ENCODE measurements at regions not wholly inside any gene's neighbourhood (a gene's known extent, or its start where the extent isn't known, plus 50 kb on each side); places are given as distances from the start of the nearest gene placed in this dataset.
A peak's percentile ranks its signal among the peaks of the same experiment; 100 is the strongest.

- Histone ChIP-seq H4K20me1 (ENCODE audit: insufficient read depth, low read length) (no peaks in the 10 kb centered on the region), H3K9ac (ENCODE audit: low read depth, low read length) (no peak overlapping the region), H3K36me3 (ENCODE audit: insufficient read depth, low read length) (no peaks in the 10 kb centered on the region), H3K4me1 (ENCODE audit: insufficient read depth, low read length) (no peaks in the 10 kb centered on the region), H3K27me3 (ENCODE audit: insufficient read depth, low read length, poor library complexity) (no peaks in the 10 kb centered on the region), H3K4me3 (ENCODE audit: low read depth in 1 of 2, low read length in 2 of 2) (no peak overlapping the region), H2AFZ (ENCODE audit: low read depth, low read length) (no peak overlapping the region), H3K4me2 (ENCODE audit: insufficient read depth, low read length) (no peak overlapping the region), H3K79me2 (ENCODE audit: insufficient read depth, low read length) (no peaks in the 10 kb centered on the region), H3K9me3 (ENCODE audit: insufficient read depth, low read length, severe bottlenecking) (no peaks in the 10 kb centered on the region), H3K27ac (ENCODE audit: low read length) (no peak overlapping the region)
- no peak for DNase-seq
- TF ChIP-seq EZH2 (IDR thresholded peaks at IDR 0.05; ENCODE audit: borderline replicate concordance, low read depth, low read length, severe bottlenecking) (no peak), CTCF (IDR thresholded peaks at IDR 0.05; ENCODE audit: borderline replicate concordance, extremely low read depth, low read length, poor library complexity, severe bottlenecking) (no peak)
- ATAC-seq (ENCODE audit: insufficient read depth, low read depth) = no peak
Measured at GRCh38 chr4:36823199-36823967, 421.2 kb upstream of the NWD2 start.

- H3K4me1 ChIP-seq (ENCODE audit: insufficient read depth, low read length) = no peaks in the 10 kb centered on the region
- no peak overlapping the region for H2AFZ ChIP-seq (ENCODE audit: low read depth, low read length)
- ATAC-seq (ENCODE audit: insufficient read depth, low read depth) (no peak), DNase-seq (no peak)
- H3K9me3 ChIP-seq (ENCODE audit: insufficient read depth, low read length, severe bottlenecking) = no peaks in the 10 kb centered on the region
- H3K9ac ChIP-seq (ENCODE audit: low read depth, low read length) = no peak overlapping the region
- no peaks in the 10 kb centered on the region for H4K20me1 ChIP-seq (ENCODE audit: insufficient read depth, low read length)
- peak; percentile 13 for TF ChIP-seq CTCF (IDR thresholded peaks at IDR 0.05; ENCODE audit: borderline replicate concordance, extremely low read depth, low read length, poor library complexity, severe bottlenecking)
- no peak for TF ChIP-seq EZH2 (IDR thresholded peaks at IDR 0.05; ENCODE audit: borderline replicate concordance, low read depth, low read length, severe bottlenecking)
- H3K4me3 ChIP-seq (ENCODE audit: low read depth in 1 of 2, low read length in 2 of 2) = no peak overlapping the region
- no peaks in the 10 kb centered on the region for H3K79me2 ChIP-seq (ENCODE audit: insufficient read depth, low read length)
- no peaks in the 10 kb centered on the region for H3K27me3 ChIP-seq (ENCODE audit: insufficient read depth, low read length, poor library complexity)
- no peak overlapping the region for H3K27ac ChIP-seq (ENCODE audit: low read length)
- H3K36me3 ChIP-seq (ENCODE audit: insufficient read depth, low read length) = no peaks in the 10 kb centered on the region
- no peak overlapping the region for H3K4me2 ChIP-seq (ENCODE audit: insufficient read depth, low read length)
Measured at GRCh38 chr4:36824682-36825081, 419.9 kb upstream of the NWD2 start.

DNA sequence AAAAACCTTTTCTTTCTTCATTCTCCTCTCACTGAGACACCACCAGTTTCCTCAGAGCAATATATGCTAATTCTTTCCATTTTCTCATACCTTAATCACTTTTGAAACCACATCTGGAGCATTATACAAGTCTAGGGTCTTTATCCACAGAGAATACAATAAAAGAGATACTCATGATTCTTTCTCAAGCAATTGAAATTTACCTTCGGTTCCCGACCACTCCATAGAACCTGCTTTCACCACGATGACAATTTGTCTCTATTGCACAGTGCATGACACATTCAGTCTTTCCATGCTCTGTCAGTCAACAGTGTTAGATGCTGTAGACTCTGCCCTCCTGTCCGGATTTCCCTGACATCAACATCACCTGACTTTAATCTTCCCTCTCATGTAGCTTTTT, 409.3 kb upstream of the NWD2 start:
- H3K79me2 ChIP-seq (ENCODE audit: insufficient read depth, low read length) = no peaks in the 10 kb centered on the region
- DNase-seq (no peak), ATAC-seq (ENCODE audit: insufficient read depth, low read depth) (no peak)
- no peaks in the 10 kb centered on the region for H3K36me3 ChIP-seq (ENCODE audit: insufficient read depth, low read length)
- H2AFZ ChIP-seq (ENCODE audit: low read depth, low read length) = no peak overlapping the region
- H3K9me3 ChIP-seq (ENCODE audit: insufficient read depth, low read length, severe bottlenecking) = no peaks in the 10 kb centered on the region
- H4K20me1 ChIP-seq (ENCODE audit: insufficient read depth, low read length) = no peaks in the 10 kb centered on the region
- no peak overlapping the region for H3K27ac ChIP-seq (ENCODE audit: low read length)
- no peak overlapping the region for H3K9ac ChIP-seq (ENCODE audit: low read depth, low read length)
- no peaks in the 10 kb centered on the region for H3K27me3 ChIP-seq (ENCODE audit: insufficient read depth, low read length, poor library complexity)
- TF ChIP-seq EZH2 (IDR thresholded peaks at IDR 0.05; ENCODE audit: borderline replicate concordance, low read depth, low read length, severe bottlenecking) (no peak), CTCF (IDR thresholded peaks at IDR 0.05; ENCODE audit: borderline replicate concordance, extremely low read depth, low read length, poor library complexity, severe bottlenecking) (no peak)
- H3K4me3 ChIP-seq (ENCODE audit: low read depth in 1 of 2, low read length in 2 of 2) = no peak overlapping the region
- no peak overlapping the region for H3K4me2 ChIP-seq (ENCODE audit: insufficient read depth, low read length)
- no peaks in the 10 kb centered on the region for H3K4me1 ChIP-seq (ENCODE audit: insufficient read depth, low read length)
